ENCODE measurements at regions not wholly inside any gene's neighbourhood (a gene's known extent, or its start where the extent isn't known, plus 50 kb on each side); places are given as distances from the start of the nearest gene placed in this dataset.

DNA sequence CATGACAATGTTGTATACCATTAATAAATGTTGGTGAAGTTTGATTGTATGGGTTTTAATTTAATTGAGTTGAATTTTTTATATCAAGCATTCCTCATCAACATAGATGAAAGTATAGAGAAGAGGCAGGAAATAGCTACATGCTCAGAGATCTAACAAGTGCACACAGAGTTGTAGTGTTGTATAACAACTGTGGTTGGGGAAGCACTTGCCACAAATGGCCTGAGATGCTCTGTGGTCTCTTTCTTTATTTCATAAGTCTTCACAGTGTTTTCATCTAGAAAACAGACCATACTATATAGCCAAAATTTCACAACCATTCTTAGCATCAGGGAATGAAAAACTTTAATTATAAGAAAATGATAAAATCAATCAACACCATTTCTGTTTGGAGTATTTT lies 682.6 kb upstream of the NECTIN3 start:
- no peaks in the 10 kb centered on the region for H3K27me3 ChIP-seq (replicated peaks in 2 of 5; ENCODE audit: control insufficient read depth in 4 of 5, insufficient read depth in 5 of 5, low read length in 4 of 5)
- ChIA-PET CTCF (no interaction called here), POLR2A (no interaction called here)
- H3K4me1 ChIP-seq (ENCODE audit: control extremely low read depth in 1 of 4, control insufficient read depth in 4 of 4, insufficient read depth in 4 of 4, low read length in 3 of 4) = no peaks in the 10 kb centered on the region
- no peaks in the 10 kb centered on the region for H3K36me3 ChIP-seq (ENCODE audit: control insufficient read depth in 4 of 4, insufficient read depth in 4 of 4, low read length in 3 of 4)
- H3K9me3 ChIP-seq (ENCODE audit: control extremely low read depth in 1 of 5, control insufficient read depth in 4 of 5, insufficient read depth in 2 of 5, low read depth in 1 of 5, low read length in 4 of 5) = no peaks in the 10 kb centered on the region
- no peak overlapping the region for H3K27ac ChIP-seq (ENCODE audit: insufficient read depth in 1 of 2, low read depth in 1 of 2, low read length in 2 of 2, poor library complexity in 1 of 2, severe bottlenecking in 2 of 2)
- DNase-seq = no peak
- no peak overlapping the region for H3K4me3 ChIP-seq (ENCODE audit: control insufficient read depth in 1 of 7, extremely low read depth in 1 of 7, insufficient read depth in 4 of 7, low read depth in 2 of 7, low read length in 6 of 7)

DNA sequence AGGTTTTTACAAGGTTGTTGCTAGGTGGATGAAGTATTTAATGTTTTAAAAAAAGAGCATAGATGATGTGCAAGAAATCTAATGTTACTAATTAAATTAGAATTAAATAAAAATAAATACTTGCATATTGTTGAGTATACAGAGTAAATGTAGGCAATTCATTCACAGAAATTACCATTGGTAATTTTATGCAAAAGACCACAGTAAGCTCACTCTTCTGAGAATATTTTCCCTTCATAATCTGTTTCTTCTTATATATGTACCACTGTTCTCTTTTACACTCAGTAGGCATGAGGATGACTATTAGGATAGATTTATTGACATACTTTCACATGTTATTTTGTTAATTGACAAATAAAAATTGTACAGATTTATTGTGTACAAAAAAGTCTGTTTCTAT lies 681.2 kb upstream of the NECTIN3 start:
- Histone ChIP-seq H3K27me3 (replicated peaks in 2 of 5; ENCODE audit: control insufficient read depth in 4 of 5, insufficient read depth in 5 of 5, low read length in 4 of 5) (no peaks in the 10 kb centered on the region), H3K36me3 (ENCODE audit: control insufficient read depth in 4 of 4, insufficient read depth in 4 of 4, low read length in 3 of 4) (no peaks in the 10 kb centered on the region), H3K4me1 (ENCODE audit: control extremely low read depth in 1 of 4, control insufficient read depth in 4 of 4, insufficient read depth in 4 of 4, low read length in 3 of 4) (no peaks in the 10 kb centered on the region), H3K4me3 (ENCODE audit: control insufficient read depth in 1 of 7, extremely low read depth in 1 of 7, insufficient read depth in 4 of 7, low read depth in 2 of 7, low read length in 6 of 7) (no peak overlapping the region), H3K9me3 (ENCODE audit: control extremely low read depth in 1 of 5, control insufficient read depth in 4 of 5, insufficient read depth in 2 of 5, low read depth in 1 of 5, low read length in 4 of 5) (no peaks in the 10 kb centered on the region), H3K27ac (ENCODE audit: insufficient read depth in 1 of 2, low read depth in 1 of 2, low read length in 2 of 2, poor library complexity in 1 of 2, severe bottlenecking in 2 of 2) (no peak overlapping the region)
- no peak for DNase-seq
- ChIA-PET POLR2A (no interaction called here), CTCF (no interaction called here)

DNA sequence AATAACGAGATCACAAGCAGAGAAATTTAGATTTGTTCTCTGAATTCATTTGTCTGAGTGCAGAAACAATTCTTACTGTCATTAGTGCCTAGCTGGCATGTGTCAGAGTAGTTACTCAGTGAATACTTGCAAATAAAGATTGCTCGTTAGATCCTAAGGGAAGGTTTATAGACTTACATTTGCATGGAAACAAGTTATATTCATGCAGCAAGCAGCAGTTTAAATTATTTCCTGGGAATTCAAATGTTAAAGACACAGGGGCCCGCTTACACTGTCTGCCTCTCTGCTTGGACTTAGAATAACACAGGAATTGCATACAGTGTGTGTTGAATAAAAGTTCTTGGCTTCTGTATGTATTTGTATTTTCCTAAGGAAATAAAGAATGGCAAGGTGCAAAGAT lies 680.6 kb upstream of the NECTIN3 start:
- 95% methylated on average over 2 of the region's 3 CpGs for WGBS (ENCODE audit: insufficient coverage)

GRCh38 chr3:110391640-110392395 lies 679.8 kb upstream of the NECTIN3 start:
- Histone ChIP-seq H3K27ac (ENCODE audit: insufficient read depth in 1 of 2, low read depth in 1 of 2, low read length in 2 of 2, poor library complexity in 1 of 2, severe bottlenecking in 2 of 2) (no peak overlapping the region), H3K9me3 (ENCODE audit: control extremely low read depth in 1 of 5, control insufficient read depth in 4 of 5, insufficient read depth in 2 of 5, low read depth in 1 of 5, low read length in 4 of 5) (no peaks in the 10 kb centered on the region), H3K36me3 (ENCODE audit: control insufficient read depth in 4 of 4, insufficient read depth in 4 of 4, low read length in 3 of 4) (no peaks in the 10 kb centered on the region), H3K4me3 (ENCODE audit: control insufficient read depth in 1 of 7, extremely low read depth in 1 of 7, insufficient read depth in 4 of 7, low read depth in 2 of 7, low read length in 6 of 7) (no peak overlapping the region), H3K4me1 (ENCODE audit: control extremely low read depth in 1 of 4, control insufficient read depth in 4 of 4, insufficient read depth in 4 of 4, low read length in 3 of 4) (no peaks in the 10 kb centered on the region), H3K27me3 (replicated peaks in 2 of 5; ENCODE audit: control insufficient read depth in 4 of 5, insufficient read depth in 5 of 5, low read length in 4 of 5) (no peaks in the 10 kb centered on the region)
- ChIA-PET CTCF (interaction anchor here (0.5 to 1.5 kb wide), 2 partner anchors 12 to 146 kb away, joined by 3 to 5 read pairs; no protein-coding TSS in a partner anchor), POLR2A (no interaction called here)
- WGBS (ENCODE audit: insufficient coverage) = 86% methylated on average over 5 of the region's 7 CpGs
- no peak for DNase-seq

More for the DNA sequence above, 680.6 kb upstream of the NECTIN3 start:
- Histone ChIP-seq H3K4me1 (ENCODE audit: control extremely low read depth in 1 of 4, control insufficient read depth in 4 of 4, insufficient read depth in 4 of 4, low read length in 3 of 4) (no peaks in the 10 kb centered on the region), H3K27ac (ENCODE audit: insufficient read depth in 1 of 2, low read depth in 1 of 2, low read length in 2 of 2, poor library complexity in 1 of 2, severe bottlenecking in 2 of 2) (no peak overlapping the region), H3K4me3 (ENCODE audit: control insufficient read depth in 1 of 7, extremely low read depth in 1 of 7, insufficient read depth in 4 of 7, low read depth in 2 of 7, low read length in 6 of 7) (no peak overlapping the region), H3K27me3 (replicated peaks in 2 of 5; ENCODE audit: control insufficient read depth in 4 of 5, insufficient read depth in 5 of 5, low read length in 4 of 5) (no peaks in the 10 kb centered on the region), H3K36me3 (ENCODE audit: control insufficient read depth in 4 of 4, insufficient read depth in 4 of 4, low read length in 3 of 4) (no peaks in the 10 kb centered on the region), H3K9me3 (ENCODE audit: control extremely low read depth in 1 of 5, control insufficient read depth in 4 of 5, insufficient read depth in 2 of 5, low read depth in 1 of 5, low read length in 4 of 5) (no peaks in the 10 kb centered on the region)
- POLR2A ChIA-PET = no interaction called here
- no peak for DNase-seq
- CTCF ChIA-PET = no interaction called here

DNA sequence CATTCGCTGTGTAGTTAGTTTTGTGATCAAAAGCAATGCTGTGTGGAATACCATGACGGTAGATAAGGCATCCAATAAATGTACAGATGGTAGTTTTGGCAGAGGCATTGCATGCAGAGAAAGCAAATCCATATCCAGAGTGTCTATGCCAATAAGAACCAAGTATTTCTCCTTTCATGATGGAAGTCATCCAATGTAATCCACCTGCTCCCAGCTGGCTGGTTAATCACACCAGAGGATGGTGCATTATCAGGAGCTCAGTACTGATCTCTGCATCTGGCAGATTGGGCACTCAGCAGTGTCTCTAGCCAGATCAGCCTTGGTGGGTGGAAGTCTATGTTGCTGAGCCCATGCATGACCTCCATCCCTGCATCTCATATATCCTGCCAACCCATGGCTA lies 677.7 kb upstream of the NECTIN3 start:
- DNase-seq = no peak
- no peaks in the 10 kb centered on the region for H3K4me1 ChIP-seq (ENCODE audit: control extremely low read depth in 1 of 4, control insufficient read depth in 4 of 4, insufficient read depth in 4 of 4, low read length in 3 of 4)
- no peak overlapping the region for H3K4me3 ChIP-seq (ENCODE audit: control insufficient read depth in 1 of 7, extremely low read depth in 1 of 7, insufficient read depth in 4 of 7, low read depth in 2 of 7, low read length in 6 of 7)
- WGBS (ENCODE audit: insufficient coverage) = 71% methylated on average over 1 of the region's 2 CpGs
- no peak overlapping the region for H3K27ac ChIP-seq (ENCODE audit: insufficient read depth in 1 of 2, low read depth in 1 of 2, low read length in 2 of 2, poor library complexity in 1 of 2, severe bottlenecking in 2 of 2)
- no peaks in the 10 kb centered on the region for H3K9me3 ChIP-seq (ENCODE audit: control extremely low read depth in 1 of 5, control insufficient read depth in 4 of 5, insufficient read depth in 2 of 5, low read depth in 1 of 5, low read length in 4 of 5)
- no peaks in the 10 kb centered on the region for H3K36me3 ChIP-seq (ENCODE audit: control insufficient read depth in 4 of 4, insufficient read depth in 4 of 4, low read length in 3 of 4)
- ChIA-PET CTCF (no interaction called here), POLR2A (no interaction called here)
- no peaks in the 10 kb centered on the region for H3K27me3 ChIP-seq (replicated peaks in 2 of 5; ENCODE audit: control insufficient read depth in 4 of 5, insufficient read depth in 5 of 5, low read length in 4 of 5)

- ChIA-PET POLR2A (no interaction called here), CTCF (interaction anchor here (1.7 kb wide), 1 partner anchor 27 kb away, joined by 4 read pairs; no protein-coding TSS in a partner anchor)
- no peaks in the 10 kb centered on the region for H3K27me3 ChIP-seq (replicated peaks in 2 of 5; ENCODE audit: control insufficient read depth in 4 of 5, insufficient read depth in 5 of 5, low read length in 4 of 5)
- 100% methylated on average over 1 of the region's 1 CpG for WGBS (ENCODE audit: insufficient coverage)
- H3K4me1 ChIP-seq (ENCODE audit: control extremely low read depth in 1 of 4, control insufficient read depth in 4 of 4, insufficient read depth in 4 of 4, low read length in 3 of 4) = no peaks in the 10 kb centered on the region
- H3K4me3 ChIP-seq (ENCODE audit: control insufficient read depth in 1 of 7, extremely low read depth in 1 of 7, insufficient read depth in 4 of 7, low read depth in 2 of 7, low read length in 6 of 7) = no peak overlapping the region
- no peak overlapping the region for H3K27ac ChIP-seq (ENCODE audit: insufficient read depth in 1 of 2, low read depth in 1 of 2, low read length in 2 of 2, poor library complexity in 1 of 2, severe bottlenecking in 2 of 2)
- DNase-seq = no peak
- peaks cover 0 to 4% (median 0%) of the 10 kb centered on the region in 5 experiments for H3K9me3 ChIP-seq (ENCODE audit: control extremely low read depth in 1 of 5, control insufficient read depth in 4 of 5, insufficient read depth in 2 of 5, low read depth in 1 of 5, low read length in 4 of 5)
- H3K36me3 ChIP-seq (ENCODE audit: control insufficient read depth in 4 of 4, insufficient read depth in 4 of 4, low read length in 3 of 4) = no peaks in the 10 kb centered on the region
These were observed 674.5 kb upstream of the NECTIN3 start for GRCh38 chr3:110397115-110397514.

DNA sequence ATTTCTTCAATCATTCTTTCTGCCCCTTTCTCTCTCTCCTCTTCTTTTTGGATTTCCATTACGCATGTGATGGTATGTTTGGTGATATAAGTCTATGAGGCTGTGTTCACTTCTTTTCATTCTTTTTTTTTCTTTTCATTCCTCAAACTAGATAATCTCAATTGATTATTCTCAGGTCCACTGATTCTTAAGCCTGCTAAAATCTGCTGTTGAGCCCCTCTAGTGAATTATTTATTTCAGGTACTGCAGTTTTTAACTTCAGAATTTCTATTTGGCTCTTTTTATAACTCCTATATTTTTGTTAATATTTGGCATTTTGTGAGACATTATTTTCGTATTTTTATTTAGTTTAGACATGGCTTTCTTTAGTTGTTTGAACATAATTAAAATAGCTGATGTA lies 671.3 kb upstream of the NECTIN3 start:
- Histone ChIP-seq H3K9me3 (ENCODE audit: control extremely low read depth in 1 of 5, control insufficient read depth in 4 of 5, insufficient read depth in 2 of 5, low read depth in 1 of 5, low read length in 4 of 5) (peaks cover 0 to 4% (median 0%) of the 10 kb centered on the region in 5 experiments), H3K27ac (ENCODE audit: insufficient read depth in 1 of 2, low read depth in 1 of 2, low read length in 2 of 2, poor library complexity in 1 of 2, severe bottlenecking in 2 of 2) (no peak overlapping the region), H3K27me3 (replicated peaks in 2 of 5; ENCODE audit: control insufficient read depth in 4 of 5, insufficient read depth in 5 of 5, low read length in 4 of 5) (no peaks in the 10 kb centered on the region), H3K4me3 (ENCODE audit: control insufficient read depth in 1 of 7, extremely low read depth in 1 of 7, insufficient read depth in 4 of 7, low read depth in 2 of 7, low read length in 6 of 7) (no peak overlapping the region), H3K4me1 (ENCODE audit: control extremely low read depth in 1 of 4, control insufficient read depth in 4 of 4, insufficient read depth in 4 of 4, low read length in 3 of 4) (no peaks in the 10 kb centered on the region), H3K36me3 (ENCODE audit: control insufficient read depth in 4 of 4, insufficient read depth in 4 of 4, low read length in 3 of 4) (no peaks in the 10 kb centered on the region)
- CTCF ChIA-PET = no interaction called here
- POLR2A ChIA-PET = no interaction called here
- WGBS (ENCODE audit: insufficient coverage) = no CpG with 5 or more reads among the region's 2 CpGs
- no peak for DNase-seq

All from common myeloid progenitor, CD34-positive (primary cell).